WTC11 (cell line): ENCODE measurements at regions not wholly inside any gene's neighbourhood (a gene's known extent, or its start where the extent isn't known, plus 50 kb on each side); places are given as distances from the start of the nearest gene placed in this dataset.

Source experiments
- FOXJ3 ChIP-seq: sonication (generic); formaldehyde crosslinking; IDR thresholded peaks from 2 replicates; pipeline ENCODE4 v1.9.0; 2021; ENCODE audit warnings: missing genetic modification reagents, mild to moderate bottlenecking, borderline replicate concordance
- FOXP1 ChIP-seq: sonication (generic); formaldehyde crosslinking; IDR thresholded peaks from 2 replicates; pipeline ENCODE4 v1.8.0; 2022; ENCODE audit warnings: missing genetic modification reagents, mild to moderate bottlenecking, moderate library complexity, borderline replicate concordance
- MXD4 ChIP-seq: fragments of 250-450 bp; sonication (Bioruptor Pico); IDR thresholded peaks from 2 replicates; pipeline ENCODE4 v1.8.0; 2021; ENCODE audit warnings: mild to moderate bottlenecking, moderate library complexity, borderline replicate concordance
- NFATC4 ChIP-seq: fragments of 250-450 bp; sonication (Bioruptor Pico); IDR thresholded peaks from 2 replicates; pipeline ENCODE4 v1.9.0; 2021; ENCODE audit warnings: mild to moderate bottlenecking
- NR1H2 ChIP-seq: sonication (generic); formaldehyde crosslinking; IDR thresholded peaks from 2 replicates; pipeline ENCODE4 v1.9.0; 2021; ENCODE audit warnings: mild to moderate bottlenecking, moderate library complexity, missing genetic modification reagents
- NR2C2 ChIP-seq: sonication (generic); formaldehyde crosslinking; IDR thresholded peaks from 2 replicates; pipeline ENCODE4 v1.8.0; 2022; ENCODE audit warnings: mild to moderate bottlenecking, missing genetic modification reagents
- ZNF263 ChIP-seq: sonication (generic); formaldehyde crosslinking; IDR thresholded peaks from 2 replicates; pipeline ENCODE4 v1.8.1; 2022; ENCODE audit warnings: low read depth, mild to moderate bottlenecking, moderate library complexity, missing genetic modification reagents
- ZNF396 ChIP-seq: fragments of 250-450 bp; sonication (Bioruptor Pico); IDR thresholded peaks from 2 replicates; pipeline ENCODE4 v1.8.0; 2021; ENCODE audit warnings: mild to moderate bottlenecking, moderate library complexity, borderline replicate concordance
- ZNF416 ChIP-seq: fragments of 250-450 bp; sonication (Bioruptor Pico); IDR thresholded peaks from 2 replicates; pipeline ENCODE4 v1.9.0; 2021; ENCODE audit warnings: mild to moderate bottlenecking, inconsistent platforms
- TF ChIP-seq, protein P1 (sequence below): fragments of 200-600 bp; IDR thresholded peaks from 2 replicates; pipeline ENCODE4 v1.8.0; 2022; ENCODE audit warnings: antibody characterized with exemption
- TF ChIP-seq, protein P2 (sequence below): sonication (generic); formaldehyde crosslinking; IDR thresholded peaks from 2 replicates; pipeline ENCODE4 v1.8.0; 2022; ENCODE audit warnings: mild to moderate bottlenecking, missing genetic modification reagents
- TF ChIP-seq, protein P3 (sequence below): sonication (generic); formaldehyde crosslinking; conservative IDR thresholded peaks from 2 replicates; pipeline ENCODE4 v1.8.1; 2022; ENCODE audit warnings: mild to moderate bottlenecking, missing genetic modification reagents
- TF ChIP-seq, protein P4 (sequence below): sonication (generic); formaldehyde crosslinking; IDR thresholded peaks from 2 replicates; pipeline ENCODE4 v1.8.1; 2023; ENCODE audit warnings: mild to moderate bottlenecking, missing genetic modification reagents

DNA sequence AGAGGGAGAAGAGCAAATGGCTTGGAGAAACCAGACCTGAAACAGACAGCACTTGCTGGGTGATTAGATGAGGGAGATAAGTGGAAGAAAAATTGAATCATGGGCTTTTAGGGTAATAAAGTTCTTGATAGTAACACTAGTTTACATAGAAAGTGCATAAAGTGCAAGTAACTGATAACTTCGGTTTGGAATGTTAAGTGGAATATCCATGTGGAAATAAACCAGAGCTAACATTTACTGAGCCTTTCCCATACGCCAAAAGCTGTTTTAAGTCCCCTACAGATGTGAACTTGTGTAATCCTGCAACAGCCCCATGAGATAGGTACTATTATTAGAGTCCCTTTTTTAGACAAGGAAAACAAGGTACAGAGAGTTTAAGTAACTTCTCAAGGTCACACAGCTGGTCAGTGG, 77.1 kb upstream of the NUDT4 start:
- no peak for TF ChIP-seq FOXJ3 (CRISPR knock-in tag)
- TF ChIP-seq, protein P1, sequence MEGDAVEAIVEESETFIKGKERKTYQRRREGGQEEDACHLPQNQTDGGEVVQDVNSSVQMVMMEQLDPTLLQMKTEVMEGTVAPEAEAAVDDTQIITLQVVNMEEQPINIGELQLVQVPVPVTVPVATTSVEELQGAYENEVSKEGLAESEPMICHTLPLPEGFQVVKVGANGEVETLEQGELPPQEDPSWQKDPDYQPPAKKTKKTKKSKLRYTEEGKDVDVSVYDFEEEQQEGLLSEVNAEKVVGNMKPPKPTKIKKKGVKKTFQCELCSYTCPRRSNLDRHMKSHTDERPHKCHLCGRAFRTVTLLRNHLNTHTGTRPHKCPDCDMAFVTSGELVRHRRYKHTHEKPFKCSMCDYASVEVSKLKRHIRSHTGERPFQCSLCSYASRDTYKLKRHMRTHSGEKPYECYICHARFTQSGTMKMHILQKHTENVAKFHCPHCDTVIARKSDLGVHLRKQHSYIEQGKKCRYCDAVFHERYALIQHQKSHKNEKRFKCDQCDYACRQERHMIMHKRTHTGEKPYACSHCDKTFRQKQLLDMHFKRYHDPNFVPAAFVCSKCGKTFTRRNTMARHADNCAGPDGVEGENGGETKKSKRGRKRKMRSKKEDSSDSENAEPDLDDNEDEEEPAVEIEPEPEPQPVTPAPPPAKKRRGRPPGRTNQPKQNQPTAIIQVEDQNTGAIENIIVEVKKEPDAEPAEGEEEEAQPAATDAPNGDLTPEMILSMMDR = no peak
- no peak for TF ChIP-seq NFATC4 (CRISPR knock-in tag)
- TF ChIP-seq ZNF263 (CRISPR knock-in tag) = no peak
- no peak for TF ChIP-seq FOXP1 (CRISPR knock-in tag)
- TF ChIP-seq, protein P2, sequence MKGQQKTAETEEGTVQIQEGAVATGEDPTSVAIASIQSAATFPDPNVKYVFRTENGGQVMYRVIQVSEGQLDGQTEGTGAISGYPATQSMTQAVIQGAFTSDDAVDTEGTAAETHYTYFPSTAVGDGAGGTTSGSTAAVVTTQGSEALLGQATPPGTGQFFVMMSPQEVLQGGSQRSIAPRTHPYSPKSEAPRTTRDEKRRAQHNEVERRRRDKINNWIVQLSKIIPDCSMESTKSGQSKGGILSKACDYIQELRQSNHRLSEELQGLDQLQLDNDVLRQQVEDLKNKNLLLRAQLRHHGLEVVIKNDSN (CRISPR knock-in tag) = no peak
- no peak for TF ChIP-seq ZNF396
- TF ChIP-seq, protein P3, sequence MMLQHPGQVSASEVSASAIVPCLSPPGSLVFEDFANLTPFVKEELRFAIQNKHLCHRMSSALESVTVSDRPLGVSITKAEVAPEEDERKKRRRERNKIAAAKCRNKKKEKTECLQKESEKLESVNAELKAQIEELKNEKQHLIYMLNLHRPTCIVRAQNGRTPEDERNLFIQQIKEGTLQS (CRISPR knock-in tag) = no peak
- TF ChIP-seq MXD4 (CRISPR knock-in tag) = no peak
- TF ChIP-seq NR2C2 (CRISPR knock-in tag) = no peak
- TF ChIP-seq ZNF416 = no peak
- TF ChIP-seq, protein P4, sequence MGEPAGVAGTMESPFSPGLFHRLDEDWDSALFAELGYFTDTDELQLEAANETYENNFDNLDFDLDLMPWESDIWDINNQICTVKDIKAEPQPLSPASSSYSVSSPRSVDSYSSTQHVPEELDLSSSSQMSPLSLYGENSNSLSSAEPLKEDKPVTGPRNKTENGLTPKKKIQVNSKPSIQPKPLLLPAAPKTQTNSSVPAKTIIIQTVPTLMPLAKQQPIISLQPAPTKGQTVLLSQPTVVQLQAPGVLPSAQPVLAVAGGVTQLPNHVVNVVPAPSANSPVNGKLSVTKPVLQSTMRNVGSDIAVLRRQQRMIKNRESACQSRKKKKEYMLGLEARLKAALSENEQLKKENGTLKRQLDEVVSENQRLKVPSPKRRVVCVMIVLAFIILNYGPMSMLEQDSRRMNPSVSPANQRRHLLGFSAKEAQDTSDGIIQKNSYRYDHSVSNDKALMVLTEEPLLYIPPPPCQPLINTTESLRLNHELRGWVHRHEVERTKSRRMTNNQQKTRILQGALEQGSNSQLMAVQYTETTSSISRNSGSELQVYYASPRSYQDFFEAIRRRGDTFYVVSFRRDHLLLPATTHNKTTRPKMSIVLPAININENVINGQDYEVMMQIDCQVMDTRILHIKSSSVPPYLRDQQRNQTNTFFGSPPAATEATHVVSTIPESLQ (CRISPR knock-in tag) = no peak
- no peak for TF ChIP-seq NR1H2 (CRISPR knock-in tag)
